H54 (cell line): ENCODE measurements at regions not wholly inside any gene's neighbourhood (a gene's known extent, or its start where the extent isn't known, plus 50 kb on each side); places are given as distances from the start of the nearest gene placed in this dataset.
"Not testable (repeated sequence)": the region's sequence is repeated elsewhere in the genome, so short reads cannot be mapped to it uniquely, and the experiment has no call there.

Experiments used
- DNase-seq: peaks from one replicate; pipeline ENCODE4 v3.0.0; 2011; ENCODE audit warnings: low spot score, mixed read lengths; ENCODE audit not compliant: insufficient read length
- FAIRE-seq: peaks from 3 replicates; lab custom pipeline; 2011; peaks lifted over from hg19 to GRCh38; lab: Jason Lieb, UNC
- POLR2A ChIP-seq: IDR thresholded peaks from 2 replicates; pipeline ENCODE4 v1.6.1; 2011; ENCODE audit warnings: low read depth, mild to moderate bottlenecking, low read length

DNA sequence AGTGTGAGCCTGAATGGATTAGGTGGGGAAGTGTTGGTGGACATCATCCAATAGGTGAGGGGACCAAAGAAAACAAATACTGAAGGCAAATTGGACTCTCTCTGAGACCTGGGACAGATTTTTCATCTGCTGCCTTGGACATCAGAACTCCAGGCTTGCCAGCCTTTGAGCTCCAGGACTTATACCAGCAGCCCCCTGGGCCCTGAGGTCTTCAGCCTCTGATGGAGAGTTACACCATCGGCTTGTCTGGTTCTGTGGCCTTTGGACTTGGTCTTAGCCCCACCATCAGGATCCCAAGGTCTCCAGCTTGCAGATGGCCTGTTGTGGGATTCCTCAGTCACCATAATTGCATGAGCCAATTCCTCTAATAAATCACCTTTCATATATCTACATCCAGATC is 80.8 kb upstream of the SLC8A3 start:
- no peak for DNase-seq
- TF ChIP-seq POLR2A, result no peak
- no peak for FAIRE-seq

DNA sequence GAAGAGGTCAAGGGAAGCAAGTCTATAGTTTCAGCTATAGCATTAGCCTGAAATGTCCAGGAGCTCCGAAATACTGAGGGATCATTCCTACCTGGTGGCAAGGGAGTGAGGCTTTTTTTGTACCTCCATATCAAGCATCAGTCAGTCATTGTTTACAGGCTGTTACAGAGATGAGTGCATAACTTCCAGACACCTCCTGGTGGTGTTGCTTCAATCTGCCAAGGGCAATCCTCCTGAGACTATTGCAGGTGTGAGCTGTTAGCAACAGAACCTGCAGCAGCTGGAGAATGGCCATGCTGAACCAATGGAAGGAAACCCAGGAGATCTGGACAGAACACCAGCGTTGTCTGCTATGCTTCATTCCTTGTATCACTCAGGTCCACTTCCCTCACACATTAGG is 80.0 kb upstream of the SLC8A3 start:
- DNase-seq, result no peak
- no peak for FAIRE-seq
- TF ChIP-seq POLR2A, result no peak

DNA sequence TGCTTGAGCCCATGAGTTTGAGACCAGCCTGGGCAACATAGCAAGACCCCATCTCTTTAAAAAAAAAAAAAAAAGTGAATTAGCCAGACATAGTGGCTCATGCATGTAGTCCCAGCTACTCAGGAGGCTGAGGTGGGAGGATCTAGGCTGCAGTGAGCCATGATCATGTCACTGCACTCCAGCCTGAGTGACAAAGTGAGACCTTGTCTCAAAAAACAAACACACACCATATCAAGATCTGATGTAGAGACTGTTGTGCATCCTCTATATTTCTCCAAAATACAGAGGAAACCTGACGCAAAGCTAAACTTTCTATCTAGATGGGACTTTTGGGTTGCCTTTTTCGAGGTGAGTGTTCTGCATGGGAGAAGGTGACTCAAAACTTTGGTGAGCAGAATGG is 77.4 kb upstream of the SLC8A3 start:
- DNase-seq (no peak), FAIRE-seq (no peak)
- no peak for TF ChIP-seq POLR2A

DNA sequence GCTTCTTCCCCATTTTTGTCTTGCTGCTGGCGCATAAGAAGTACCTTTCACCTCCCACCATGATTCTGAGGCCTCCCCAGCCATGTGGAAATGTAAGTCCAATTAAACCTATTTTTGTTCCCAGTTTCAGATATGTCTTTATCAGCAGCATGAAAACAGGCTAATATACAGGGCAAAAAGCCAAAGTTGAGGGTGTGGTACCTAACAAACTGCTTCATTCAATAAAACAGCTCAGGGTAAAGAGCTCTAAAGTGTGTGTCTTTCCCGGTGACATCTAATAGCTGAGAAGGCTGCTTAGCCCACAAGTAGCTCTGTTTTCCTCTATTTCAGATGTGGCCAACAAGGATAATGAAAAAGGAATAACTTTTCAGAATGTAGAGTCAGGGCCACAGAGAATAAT is 76.7 kb upstream of the SLC8A3 start:
- no peak for FAIRE-seq
- no peak for TF ChIP-seq POLR2A

DNA sequence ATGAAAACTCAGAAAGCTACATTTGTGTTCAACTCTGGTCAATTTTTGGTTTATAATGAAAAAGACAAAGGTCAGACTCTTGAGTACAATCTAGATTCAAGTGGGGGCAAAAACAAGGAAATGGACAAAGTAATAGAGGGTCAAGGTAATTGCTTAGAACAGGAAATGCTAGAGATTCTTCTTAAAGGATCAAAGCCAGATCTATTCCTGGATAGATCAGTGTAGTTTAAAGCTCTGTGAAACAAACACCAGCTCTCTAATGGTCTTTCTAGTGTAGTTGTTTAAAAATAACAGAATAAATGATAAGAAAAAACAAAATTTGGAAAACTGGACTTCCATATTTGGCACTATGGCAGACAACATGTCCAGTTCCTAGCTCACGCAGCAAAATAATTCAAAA is 70.7 kb upstream of the SLC8A3 start:
- DNase-seq (no peak), FAIRE-seq (no peak)
- TF ChIP-seq POLR2A, result no peak

More for the DNA sequence above, 76.7 kb upstream of the SLC8A3 start:
- no peak for DNase-seq

DNA sequence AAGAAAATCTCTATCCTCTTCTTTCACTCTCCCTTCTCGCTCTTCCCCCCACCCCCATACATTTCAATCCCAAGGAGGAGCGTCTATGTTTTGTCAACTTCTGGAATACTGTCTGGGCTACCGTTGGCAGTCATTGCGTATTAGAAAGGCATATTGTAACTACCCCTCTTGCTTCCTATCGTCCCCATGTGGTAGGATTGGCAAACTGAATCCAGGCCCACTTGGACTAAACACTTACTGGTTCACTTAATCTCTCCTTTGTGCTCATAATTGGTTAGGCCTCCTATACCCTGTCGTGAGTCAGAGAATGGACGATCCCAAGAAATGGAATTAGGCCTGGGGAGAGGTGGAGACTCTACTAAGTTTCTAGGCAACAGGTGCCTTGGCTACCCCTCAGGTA is 68.8 kb upstream of the SLC8A3 start:
- no peak for FAIRE-seq
- DNase-seq, result peak; percentile 6
- no peak for TF ChIP-seq POLR2A

DNA sequence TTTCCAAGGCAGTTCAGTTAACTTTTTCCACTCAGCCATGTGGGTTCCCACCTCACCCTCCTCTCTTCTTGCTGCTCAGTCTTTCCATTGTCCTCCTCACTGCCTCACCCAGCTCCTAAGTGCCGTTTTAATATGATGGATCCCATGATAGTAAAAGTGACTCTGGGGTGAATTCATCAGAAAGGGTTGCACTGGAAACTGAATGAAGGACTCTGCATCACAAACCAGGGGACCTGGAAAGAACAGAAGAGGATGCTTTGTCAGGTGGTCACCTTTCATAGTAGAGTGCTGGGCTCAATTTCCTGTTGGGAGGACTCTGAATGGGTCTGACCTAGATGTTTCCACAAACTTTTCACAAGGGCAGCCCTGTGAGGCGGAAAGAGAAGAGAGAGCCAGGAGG is 67.8 kb upstream of the SLC8A3 start:
- no peak for FAIRE-seq
- no peak for TF ChIP-seq POLR2A
- no peak for DNase-seq

DNA sequence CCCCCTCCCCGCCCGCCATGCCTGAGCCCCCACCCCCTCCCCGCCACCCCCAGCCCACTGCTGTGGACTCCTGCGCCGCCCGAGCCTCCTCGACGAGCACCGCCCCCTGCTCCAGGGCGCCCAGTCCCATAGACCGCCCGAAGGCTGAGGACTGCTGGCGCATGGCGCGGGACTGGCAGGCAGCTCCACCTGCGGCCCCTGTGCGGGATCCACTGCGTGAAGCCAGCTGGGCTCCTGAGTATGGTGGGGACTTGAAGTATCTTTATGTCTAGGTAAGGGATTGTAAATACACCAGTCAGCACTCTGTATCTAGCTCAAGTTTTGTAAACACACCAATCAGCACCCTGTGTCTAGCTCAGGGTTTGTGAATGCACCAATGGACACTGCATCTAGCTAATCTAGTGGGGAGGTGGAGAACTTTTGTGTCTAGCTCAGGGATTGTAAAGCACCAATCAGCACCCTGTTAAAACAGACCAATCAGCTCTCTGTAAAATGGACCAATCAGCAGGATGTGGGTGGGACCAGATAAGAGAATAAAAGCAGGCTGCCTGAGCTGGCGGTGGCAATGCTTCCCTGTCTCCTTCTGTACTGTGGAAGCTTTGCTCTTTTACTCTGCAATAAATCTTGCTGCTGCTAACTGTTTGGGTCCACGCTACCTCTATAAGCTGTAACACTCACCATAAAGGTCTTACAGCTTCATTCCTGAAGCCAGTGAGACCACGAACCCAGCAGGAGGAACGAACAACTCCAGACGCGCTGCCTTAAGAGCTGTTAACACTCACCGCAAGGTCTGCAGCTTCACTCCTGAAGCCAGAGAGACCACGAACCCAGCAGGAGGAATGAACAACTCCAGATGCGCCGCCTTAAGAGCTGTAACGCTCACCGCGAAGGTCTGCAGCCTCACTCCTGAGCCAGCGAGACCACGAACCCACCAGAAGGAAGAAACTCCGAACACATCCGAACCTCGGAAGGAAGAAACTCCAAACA is 66.6 kb upstream of the SLC8A3 start:
- FAIRE-seq, DNase-seq: not testable (repeated sequence)

DNA sequence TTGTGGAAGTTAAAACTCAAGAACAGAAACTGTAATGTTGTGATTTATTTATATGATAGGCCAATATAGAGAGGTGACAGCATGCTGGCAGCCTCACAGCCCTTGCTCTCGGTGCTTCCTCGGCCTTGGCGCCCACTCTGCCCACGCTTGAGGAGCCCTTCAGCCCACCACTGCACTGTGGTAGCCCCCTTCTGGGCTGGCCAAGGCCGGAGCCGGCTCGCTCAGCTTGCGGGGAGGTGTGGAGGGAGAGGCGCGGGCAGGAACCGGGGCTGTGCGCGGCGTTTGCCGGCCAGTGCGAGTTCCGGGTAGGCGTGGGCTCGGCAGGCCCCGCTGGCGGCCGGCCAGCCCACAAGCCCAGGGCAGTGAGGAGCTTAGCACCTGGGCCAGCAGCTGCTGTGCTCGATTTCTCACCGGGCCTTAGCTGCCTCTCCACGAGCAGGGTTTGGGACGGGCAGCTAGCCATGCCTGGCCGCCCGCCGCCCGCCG is 65.8 kb upstream of the SLC8A3 start:
- FAIRE-seq, result no peak
- TF ChIP-seq POLR2A, result no peak
- DNase-seq, result no peak

DNA sequence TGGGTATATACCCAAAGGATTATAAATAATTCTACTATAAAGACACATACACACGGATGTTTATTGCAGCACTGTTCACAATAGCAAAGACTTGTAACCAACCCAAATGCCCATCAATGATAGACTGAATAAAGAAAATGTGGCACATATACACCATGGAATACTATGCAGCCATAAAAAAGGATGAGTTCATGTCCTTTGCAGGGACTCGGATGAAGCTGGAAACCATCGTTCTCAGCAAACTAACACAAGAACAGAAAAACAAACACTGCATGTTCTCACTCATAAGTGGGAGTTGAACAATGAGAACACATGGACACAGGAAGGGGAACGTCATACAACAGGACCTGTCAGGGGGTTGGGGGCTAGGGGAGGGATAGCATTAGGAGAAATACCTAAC is 64.8 kb upstream of the SLC8A3 start:
- DNase-seq, FAIRE-seq: not testable (repeated sequence)

DNA sequence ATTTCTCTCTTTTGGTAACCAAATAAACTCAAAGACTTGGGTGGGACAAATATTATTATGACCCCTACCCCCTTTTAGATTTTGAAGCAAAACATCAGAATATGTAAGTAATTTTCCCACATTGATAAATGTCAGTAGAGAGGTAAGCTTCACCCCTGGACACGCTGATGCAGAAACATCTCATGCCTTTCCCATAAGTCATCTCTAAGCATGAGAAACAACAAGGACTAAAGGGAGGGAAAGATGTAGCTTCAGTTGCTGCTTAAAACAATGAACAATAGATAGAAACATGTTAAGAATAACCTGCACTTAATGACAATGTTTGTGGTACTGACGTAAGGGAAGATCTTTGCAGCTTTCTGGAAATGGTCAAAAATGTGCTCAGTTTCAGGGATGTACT is 56.3 kb upstream of the SLC8A3 start:
- FAIRE-seq (no peak), DNase-seq (no peak)
- no peak for TF ChIP-seq POLR2A

DNA sequence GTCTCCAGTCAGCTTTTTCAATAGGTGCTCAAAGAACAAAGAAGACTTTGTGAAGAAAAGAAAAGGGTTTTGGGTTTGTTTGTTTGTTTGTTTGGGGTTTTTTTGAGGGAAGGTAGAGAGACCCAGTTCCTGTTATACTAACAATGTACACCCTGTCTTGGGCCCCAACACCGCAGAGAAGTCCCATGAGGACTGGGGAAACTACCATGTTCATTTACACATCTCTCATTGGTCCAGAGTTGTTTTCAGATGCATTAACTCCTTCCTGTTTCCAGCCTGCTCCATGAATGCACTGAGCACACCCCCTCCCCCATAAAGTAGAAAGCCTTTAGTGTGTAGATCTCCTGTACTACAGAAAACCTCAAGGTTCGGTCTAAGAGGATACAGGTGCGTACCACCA is 51.1 kb upstream of the SLC8A3 start:
- no peak for FAIRE-seq
- no peak for DNase-seq
- no peak for TF ChIP-seq POLR2A

DNA sequence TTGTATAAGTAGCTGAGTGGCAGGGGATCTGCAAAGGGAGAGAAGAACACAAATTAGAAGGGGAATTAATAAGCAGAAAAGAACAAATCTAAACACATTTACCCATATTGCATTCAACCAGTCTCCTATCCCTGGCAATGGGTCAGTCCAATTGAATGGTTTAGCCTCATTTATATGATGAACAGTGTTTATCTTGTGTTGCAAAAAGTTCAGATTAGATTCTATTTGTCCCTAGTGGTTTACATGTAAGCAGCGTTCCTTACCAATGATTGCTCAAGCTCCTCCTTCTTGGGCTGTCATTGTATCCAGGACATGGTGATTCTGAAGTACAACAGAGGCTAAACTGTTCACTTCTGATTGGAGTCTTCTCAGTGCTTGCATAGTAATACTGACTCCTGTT is 49.9 kb upstream of the SLC8A3 start:
- peak; percentile 87 for FAIRE-seq
- DNase-seq, result not testable (repeated sequence)
